Esophagus muscularis mucosa (tissue), 4 donors: ENCODE measurements at regions not wholly inside any gene's neighbourhood (a gene's known extent, or its start where the extent isn't known, plus 50 kb on each side); places are given as distances from the start of the nearest gene placed in this dataset.

Source experiments
- DNase-seq: peaks from one replicate; pipeline ENCODE4 v3.0.0-alpha.2; 2017; ENCODE audit errors: extremely low spot score
- H3K27ac ChIP-seq, 4 donors: fragments of 200-600 bp; sonication (generic); replicated peaks in 1 of 4; 1 replicate in 3 of 4; 2 replicates in 1 of 4; pipeline ENCODE4 v1.5.1; 2016 to 2019; ENCODE audit warnings: mild to moderate bottlenecking in 1 of 4
- H3K27me3 ChIP-seq, 4 donors: fragments of 200-600 bp; sonication (generic); one replicate each; pipeline versions ENCODE4 v1.5.1 to v1.6.0; 2016 to 2019
- H3K36me3 ChIP-seq, 4 donors: fragments of 200-600 bp; sonication (generic); one replicate each; pipeline ENCODE4 v1.5.1; 2016 to 2019
- H3K4me1 ChIP-seq, 4 donors: fragments of 200-600 bp; sonication (generic); one replicate each; pipeline ENCODE4 v1.5.1; 2016 to 2019
- H3K4me3 ChIP-seq, 4 donors: fragments of 200-600 bp; sonication (generic); 1 replicate in 2 of 4; 2 replicates in 2 of 4; pipeline ENCODE4 v1.5.1; 2016 to 2019; ENCODE audit warnings: mild to moderate bottlenecking in 4 of 4, moderate library complexity in 1 of 4
- H3K9me3 ChIP-seq, 4 donors: fragments of 200-600 bp; sonication (generic); 1 replicate in 3 of 4; 2 replicates in 1 of 4; pipeline ENCODE4 v1.5.1; 2016 to 2019
- CTCF ChIP-seq, 3 experiments: fragments of 200-600 bp in 2 of 3; fragments of 450-650 bp in 1 of 3; sonication (generic) in 2 of 3; IDR thresholded peaks; one replicate each; pipeline ENCODE4 v1.5.1; 2017 to 2019; ENCODE audit warnings: antibody characterized with exemption in 3 of 3, mild to moderate bottlenecking in 2 of 3, moderate library complexity in 1 of 3
- EP300 ChIP-seq: sonication (generic); formaldehyde crosslinking; IDR thresholded peaks from one replicate; pipeline ENCODE4 v1.6.1; 2017; ENCODE audit warnings: antibody characterized with exemption
- POLR2A ChIP-seq: fragments of 450-650 bp; IDR thresholded peaks from one replicate; pipeline ENCODE4 v1.6.1; 2017; ENCODE audit warnings: antibody characterized with exemption, moderate library complexity, mild to moderate bottlenecking, low read depth
- POLR2AphosphoS5 ChIP-seq, 2 donors: sonication (generic); formaldehyde crosslinking; IDR thresholded peaks; one replicate each; pipeline ENCODE4 v1.6.1; 2017; ENCODE audit warnings: antibody characterized with exemption in 2 of 2
- WGBS: methylation state at CpG from one replicate; pipeline ENCODE4 v1.1.5; 2018; 5-methylcytosine and 5-hydroxymethylcytosine counted together
- intact Hi-C: fragments of 100-400 bp; cut with DNase I; formaldehyde crosslinking; loops from one replicate; pipeline ENCODE4 v1.15.1; 2023

- WGBS = 40% methylated on average over 2 of the region's 2 CpGs
- Histone ChIP-seq H3K27ac (no peak overlapping the region), H3K36me3 (no peaks in the 10 kb centered on the region), H3K9me3 (no peaks in the 10 kb centered on the region), H3K4me1 (no peaks in the 10 kb centered on the region), H3K4me3 (no peak overlapping the region), H3K27me3 (peaks cover 0 to 5% (median 0%) of the 10 kb centered on the region in 4 donors)
- TF ChIP-seq POLR2AphosphoS5 (IDR thresholded peaks at IDR 0.05) (no peak), CTCF (IDR thresholded peaks at IDR 0.05) (no peak), POLR2A (no peak), EP300 (no peak)
- DNase-seq = no peak
- intact Hi-C loops = no loop called here
These were observed 513.2 kb downstream of the OMA1 start for GRCh38 chr1:58033311-58033710.

- intact Hi-C loops = no loop called here
- 86% methylated on average over 1 of the region's 1 CpG for WGBS
- Histone ChIP-seq H3K4me1 (no peaks in the 10 kb centered on the region), H3K27ac (no peak overlapping the region), H3K4me3 (no peak overlapping the region), H3K9me3 (no peaks in the 10 kb centered on the region), H3K36me3 (no peaks in the 10 kb centered on the region), H3K27me3 (peaks cover 0 to 5% (median 0%) of the 10 kb centered on the region in 4 donors)
- no peak for TF ChIP-seq POLR2A
- no peak for TF ChIP-seq POLR2AphosphoS5 (IDR thresholded peaks at IDR 0.05)
- no peak for TF ChIP-seq EP300
- no peak for TF ChIP-seq CTCF (IDR thresholded peaks at IDR 0.05)
- DNase-seq = no peak
These were observed 513.9 kb downstream of the OMA1 start for GRCh38 chr1:58032611-58033073.

- intact Hi-C loops = no loop called here
- H3K9me3 ChIP-seq = no peaks in the 10 kb centered on the region
- H3K27ac ChIP-seq = no peak overlapping the region
- no peaks in the 10 kb centered on the region for H3K36me3 ChIP-seq
- TF ChIP-seq POLR2A (no peak), CTCF (IDR thresholded peaks at IDR 0.05) (no peak), EP300 (no peak), POLR2AphosphoS5 (IDR thresholded peaks at IDR 0.05) (no peak)
- WGBS = 37% methylated on average over 4 of the region's 5 CpGs
- no peaks in the 10 kb centered on the region for H3K4me1 ChIP-seq
- H3K27me3 ChIP-seq = no peaks in the 10 kb centered on the region
- no peak for DNase-seq
- no peak overlapping the region for H3K4me3 ChIP-seq
These were observed 515.1 kb downstream of the OMA1 start for GRCh38 chr1:58031416-58031815.

- intact Hi-C loops = no loop called here
These were observed 516.1 kb downstream of the OMA1 start for GRCh38 chr1:58030456-58030855.

GRCh38 chr1:58017641-58018040, 528.9 kb downstream of the OMA1 start:
- Histone ChIP-seq H3K4me1 (no peaks in the 10 kb centered on the region), H3K27me3 (no peaks in the 10 kb centered on the region), H3K9me3 (no peaks in the 10 kb centered on the region), H3K36me3 (no peaks in the 10 kb centered on the region), H3K4me3 (no peak overlapping the region), H3K27ac (no peak overlapping the region)
- no peak for TF ChIP-seq CTCF (IDR thresholded peaks at IDR 0.05)
- no peak for TF ChIP-seq POLR2A
- TF ChIP-seq EP300 = no peak
- no peak for TF ChIP-seq POLR2AphosphoS5 (IDR thresholded peaks at IDR 0.05)
- intact Hi-C loops = no loop called here
- 87% methylated on average over 3 of the region's 3 CpGs for WGBS
- DNase-seq = no peak

More at GRCh38 chr1:58030456-58030855, 516.1 kb downstream of the OMA1 start:
- H3K36me3 ChIP-seq = no peaks in the 10 kb centered on the region
- no peak for DNase-seq
- no peaks in the 10 kb centered on the region for H3K4me1 ChIP-seq
- no peak overlapping the region for H3K4me3 ChIP-seq
- H3K27me3 ChIP-seq = no peaks in the 10 kb centered on the region
- no peaks in the 10 kb centered on the region for H3K9me3 ChIP-seq
- WGBS = 69% methylated on average over 3 of the region's 3 CpGs
- TF ChIP-seq EP300 = no peak
- no peak overlapping the region for H3K27ac ChIP-seq
